ENCODE measurements at regions not wholly inside any gene's neighbourhood (a gene's known extent, or its start where the extent isn't known, plus 50 kb on each side); places are given as distances from the start of the nearest gene placed in this dataset.

- Histone ChIP-seq H3K4me3 (no peak overlapping the region), H3K27me3 (no peaks in the 10 kb centered on the region), H3K9me3 (no peaks in the 10 kb centered on the region), H3K4me1 (no peaks in the 10 kb centered on the region), H3K36me3 (no peaks in the 10 kb centered on the region), H3K27ac (no peak overlapping the region)
- no peak for DNase-seq
- ATAC-seq (ENCODE audit: low FRiP score in 2 of 2), result no peak
- 76 to 89% methylated on average over 2 to 5 of the region's 5 CpGs for WGBS, 2 donors
- no peak for TF ChIP-seq EP300 (IDR thresholded peaks at IDR 0.05)
- no peak for TF ChIP-seq CTCF (IDR thresholded peaks at IDR 0.05)
- TF ChIP-seq POLR2AphosphoS5 (IDR thresholded peaks at IDR 0.05), result no peak
- no peak for TF ChIP-seq POLR2A (IDR thresholded peaks at IDR 0.05)
Observed at GRCh38 chr12:115611477-115611876, 666.0 kb downstream of the MED13L start.

GRCh38 chr12:115609347-115609746 is 668.1 kb downstream of the MED13L start:
- TF ChIP-seq EP300 (IDR thresholded peaks at IDR 0.05), result no peak
- no peak for TF ChIP-seq CTCF (IDR thresholded peaks at IDR 0.05)
- Histone ChIP-seq H3K9me3 (no peaks in the 10 kb centered on the region), H3K27ac (no peak overlapping the region), H3K36me3 (no peaks in the 10 kb centered on the region), H3K4me3 (no peak overlapping the region), H3K4me1 (no peaks in the 10 kb centered on the region), H3K27me3 (no peaks in the 10 kb centered on the region)
- DNase-seq, result no peak
- 86 to 93% methylated on average over 1 of the region's 1 CpG for WGBS, 2 donors
- ATAC-seq (ENCODE audit: low FRiP score in 2 of 2), result no peak

- DNase-seq, result peak in 1 of 2 donors; percentile 49
- Histone ChIP-seq H3K4me3 (no peak overlapping the region), H3K27ac (no peak overlapping the region), H3K27me3 (no peaks in the 10 kb centered on the region), H3K36me3 (no peaks in the 10 kb centered on the region), H3K9me3 (no peaks in the 10 kb centered on the region), H3K4me1 (no peaks in the 10 kb centered on the region)
- WGBS, 2 donors, result 35 to 66% methylated on average over 17 of the region's 17 CpGs
- ATAC-seq (ENCODE audit: low FRiP score in 2 of 2), result no peak
- TF ChIP-seq POLR2A (IDR thresholded peaks at IDR 0.05) (no peak), POLR2AphosphoS5 (IDR thresholded peaks at IDR 0.05) (no peak), CTCF (IDR thresholded peaks at IDR 0.05) (no peak)
Observed at GRCh38 chr12:115606040-115606439, 671.5 kb downstream of the MED13L start.

- ATAC-seq (ENCODE audit: low FRiP score in 2 of 2) (peak; percentile 12 to 37), DNase-seq (peak in 1 of 2 donors; percentile 44)
- no peaks in the 10 kb centered on the region for H3K36me3 ChIP-seq
- H3K4me3 ChIP-seq, result peak overlapping the region in 3 of 4 donors; percentile 6 to 14 (median 9)
- TF ChIP-seq POLR2AphosphoS5 (IDR thresholded peaks at IDR 0.05) (no peak), EP300 (IDR thresholded peaks at IDR 0.05) (no peak), CTCF (IDR thresholded peaks at IDR 0.05) (no peak), POLR2A (IDR thresholded peaks at IDR 0.05) (no peak)
- peak overlapping the region in 2 of 4 donors; percentile 9 to 20 for H3K27ac ChIP-seq
- peaks cover 9 to 14% (median 10%) of the 10 kb centered on the region in 4 donors for H3K4me1 ChIP-seq
- H3K9me3 ChIP-seq, result no peaks in the 10 kb centered on the region
- WGBS, 2 donors, result 6 to 10% methylated on average over 25 to 26 of the region's 43 CpGs
- no peaks in the 10 kb centered on the region for H3K27me3 ChIP-seq
Observed at GRCh38 chr12:115598871-115599811, 678.4 kb downstream of the MED13L start.

Data from upper lobe of left lung (tissue), 6 donors.